OCI-LY7 (cell line): ENCODE measurements at regions not wholly inside any gene's neighbourhood (a gene's known extent, or its start where the extent isn't known, plus 50 kb on each side); places are given as distances from the start of the nearest gene placed in this dataset.

Experiments
- CTCF ChIP-seq: fragments of 200-600 bp; sonication (generic); conservative IDR thresholded peaks from 2 replicates; pipeline ENCODE4 v1.5.1; 2014; ENCODE audit warnings: mild to moderate bottlenecking, antibody characterized with exemption, low read length, moderate library complexity, mixed read lengths
- EZH2phosphoT487 ChIP-seq: fragments of 200-600 bp; sonication (generic); IDR thresholded peaks from 2 replicates; pipeline ENCODE4 v1.6.1; 2018; ENCODE audit warnings: low read depth, borderline replicate concordance, mild to moderate bottlenecking, mixed run types, antibody characterized with exemption, low read length, moderate library complexity, mixed read lengths

GRCh38 chr18:2430191-2430590 is 141.1 kb downstream of the METTL4 start:
- TF ChIP-seq CTCF (no peak), EZH2phosphoT487 (no peak)
